NCI-H1105 treated with DMSO at 0.1 percent for 48 hours (cell line): ENCODE measurements at regions not wholly inside any gene's neighbourhood (a gene's known extent, or its start where the extent isn't known, plus 50 kb on each side); places are given as distances from the start of the nearest gene placed in this dataset.

Experiments used
- DNase-seq: peaks from one replicate; lab custom pipeline; 2025; lab: John Stamatoyannopoulos, UW

- no peak for DNase-seq
Measured at GRCh38 chr12:30151831-30152230, 368.1 kb upstream of the TMTC1 start.

GRCh38 chr12:30146561-30146960 lies 362.8 kb upstream of the TMTC1 start:
- no peak for DNase-seq

GRCh38 chr12:30145684-30146032 lies 361.9 kb upstream of the TMTC1 start:
- no peak for DNase-seq

GRCh38 chr12:30144777-30145683 lies 361.3 kb upstream of the TMTC1 start:
- peak; percentile 60 for DNase-seq

- DNase-seq: no peak
Measured at GRCh38 chr12:30142301-30142700, 358.6 kb upstream of the TMTC1 start.

- no peak for DNase-seq
Measured at GRCh38 chr12:30138483-30138882, 354.7 kb upstream of the TMTC1 start.

- no peak for DNase-seq
Measured at GRCh38 chr12:30136696-30137095, 353.0 kb upstream of the TMTC1 start.

GRCh38 chr12:30135776-30136175 lies 352.0 kb upstream of the TMTC1 start:
- no peak for DNase-seq

- no peak for DNase-seq
Measured at GRCh38 chr12:30134229-30134628, 350.5 kb upstream of the TMTC1 start.

- no peak for DNase-seq
Measured at GRCh38 chr12:30126944-30127343, 343.2 kb upstream of the TMTC1 start.

- no peak for DNase-seq
Measured at GRCh38 chr12:30120522-30120921, 336.8 kb upstream of the TMTC1 start.

GRCh38 chr12:30117483-30117882 lies 333.7 kb upstream of the TMTC1 start:
- no peak for DNase-seq

GRCh38 chr12:30111719-30112118 lies 328.0 kb upstream of the TMTC1 start:
- no peak for DNase-seq

GRCh38 chr12:30110958-30111586 lies 327.3 kb upstream of the TMTC1 start:
- DNase-seq: no peak

- DNase-seq: no peak
Measured at GRCh38 chr12:30110498-30110897, 326.8 kb upstream of the TMTC1 start.

- DNase-seq: no peak
Measured at GRCh38 chr12:30108666-30109065, 324.9 kb upstream of the TMTC1 start.

- no peak for DNase-seq
Measured at GRCh38 chr12:30106204-30106965, 322.6 kb upstream of the TMTC1 start.

GRCh38 chr12:30105505-30105904 lies 321.8 kb upstream of the TMTC1 start:
- no peak for DNase-seq

- DNase-seq: no peak
Measured at GRCh38 chr12:30104971-30105370, 321.2 kb upstream of the TMTC1 start.

GRCh38 chr12:30100741-30101140 lies 317.0 kb upstream of the TMTC1 start:
- no peak for DNase-seq

GRCh38 chr12:30098677-30099076 lies 314.9 kb upstream of the TMTC1 start:
- DNase-seq: no peak

- DNase-seq: no peak
Measured at GRCh38 chr12:30095511-30095910, 311.8 kb upstream of the TMTC1 start.
